H9 (cell line): ENCODE measurements at regions not wholly inside any gene's neighbourhood (a gene's known extent, or its start where the extent isn't known, plus 50 kb on each side); places are given as distances from the start of the nearest gene placed in this dataset.
A peak's percentile ranks its signal among the peaks of the same experiment; 100 is the strongest.

Source experiments
- DNase-seq: peaks from one replicate; pipeline ENCODE4 v3.0.0-alpha.2; 2017
- H2AFZ ChIP-seq: one replicate; pipeline ENCODE4 v1.6.1; 2013; ENCODE audit warnings: mild to moderate bottlenecking, low read length, control low read depth, moderate library complexity
- H2AK5ac ChIP-seq: 2 replicates; pipeline ENCODE4 v1.6.1; 2013; ENCODE audit warnings: low read length, control low read depth, mixed read lengths; ENCODE audit not compliant: insufficient read length
- H2BK120ac ChIP-seq: one replicate; pipeline ENCODE4 v1.6.1; 2013; ENCODE audit warnings: low read depth, mild to moderate bottlenecking, low read length, control low read depth, inconsistent platforms; ENCODE audit not compliant: poor library complexity, severe bottlenecking
- H2BK12ac ChIP-seq: 2 replicates; pipeline ENCODE4 v1.6.1; 2013; ENCODE audit warnings: low read length, control low read depth, mixed read lengths, low read depth; ENCODE audit not compliant: insufficient read length
- H2BK15ac ChIP-seq: 2 replicates; pipeline ENCODE4 v1.6.1; 2013; ENCODE audit warnings: low read depth, low read length, control low read depth
- H2BK20ac ChIP-seq: one replicate; pipeline ENCODE4 v1.6.1; 2013; ENCODE audit warnings: low read depth, mild to moderate bottlenecking, low read length, control low read depth, inconsistent platforms; ENCODE audit not compliant: poor library complexity, severe bottlenecking
- H2BK5ac ChIP-seq: 2 replicates; pipeline ENCODE4 v1.6.1; 2013; ENCODE audit warnings: low read length, control low read depth, mixed read lengths; ENCODE audit not compliant: insufficient read length
- H3K14ac ChIP-seq: 2 replicates; pipeline ENCODE4 v1.6.1; 2013; ENCODE audit warnings: low read length, control low read depth; ENCODE audit not compliant: insufficient read depth
- H3K18ac ChIP-seq: 2 replicates; pipeline ENCODE4 v1.6.1; 2013; ENCODE audit warnings: low read depth, mild to moderate bottlenecking, mixed read lengths, low read length, control low read depth; ENCODE audit not compliant: insufficient read length
- H3K23ac ChIP-seq: 2 replicates; pipeline ENCODE4 v1.6.1; 2013; ENCODE audit warnings: low read length, control low read depth, mixed read lengths, low read depth; ENCODE audit not compliant: insufficient read length
- H3K23me2 ChIP-seq: 2 replicates; pipeline ENCODE4 v1.6.1; 2013; ENCODE audit warnings: low read depth, mild to moderate bottlenecking, mixed read lengths, low read length, control low read depth; ENCODE audit not compliant: insufficient read length, poor library complexity, severe bottlenecking
- H3K27ac ChIP-seq: 2 replicates; pipeline ENCODE4 v1.5.1; 2013; ENCODE audit warnings: low read length, control low read depth, mixed read lengths, low read depth; ENCODE audit not compliant: insufficient read length
- H3K27me3 ChIP-seq: 2 replicates; pipeline ENCODE4 v1.6.1; 2013; ENCODE audit warnings: low read length, control low read depth, inconsistent platforms; ENCODE audit not compliant: insufficient read depth
- H3K4ac ChIP-seq: 2 replicates; pipeline ENCODE4 v1.6.1; 2013; ENCODE audit warnings: low read depth, mild to moderate bottlenecking, control low read depth, inconsistent platforms, low read length, moderate library complexity
- H3K4me1 ChIP-seq: 2 replicates; pipeline ENCODE4 v1.6.1; 2013; ENCODE audit warnings: low read length, control low read depth, inconsistent platforms; ENCODE audit not compliant: insufficient read depth
- H3K4me2 ChIP-seq: 2 replicates; pipeline ENCODE4 v1.6.1; 2013; ENCODE audit warnings: low read length, control low read depth, mixed read lengths; ENCODE audit not compliant: insufficient read length, insufficient read depth
- H3K56ac ChIP-seq: 2 replicates; pipeline ENCODE4 v1.6.1; 2013; ENCODE audit warnings: low read depth, mild to moderate bottlenecking, mixed read lengths, low read length, control low read depth; ENCODE audit not compliant: insufficient read length
- H3K79me1 ChIP-seq: 2 replicates; pipeline ENCODE4 v1.6.1; 2013; ENCODE audit warnings: low read depth, mild to moderate bottlenecking, moderate library complexity, low read length, control low read depth, inconsistent platforms; ENCODE audit not compliant: insufficient read depth, poor library complexity, severe bottlenecking
- H3K79me2 ChIP-seq: 2 replicates; pipeline ENCODE4 v1.6.1; 2013; ENCODE audit warnings: low read length, control low read depth, inconsistent platforms; ENCODE audit not compliant: insufficient read depth
- H3K9ac ChIP-seq: 2 replicates; pipeline ENCODE4 v1.6.1; 2013; ENCODE audit warnings: low read length, control low read depth, mixed read lengths; ENCODE audit not compliant: insufficient read length; ENCODE audit errors: extremely low read depth
- H3K9me3 ChIP-seq: one replicate; pipeline ENCODE4 v1.6.1; 2013; ENCODE audit warnings: low read depth, low read length, inconsistent platforms; ENCODE audit not compliant: control insufficient read depth
- H3T11ph ChIP-seq: one replicate; pipeline ENCODE4 v1.6.1; 2013; ENCODE audit warnings: mild to moderate bottlenecking, low read length, control low read depth, inconsistent platforms
- H4K20me1 ChIP-seq: one replicate; pipeline ENCODE4 v1.6.1; 2013; ENCODE audit not compliant: control insufficient read depth, insufficient read length, insufficient read depth
- H4K5ac ChIP-seq: 2 replicates; pipeline ENCODE4 v1.6.1; 2013; ENCODE audit warnings: low read depth, mild to moderate bottlenecking, mixed read lengths, low read length, control low read depth; ENCODE audit not compliant: insufficient read length
- H4K8ac ChIP-seq: replicated peaks from 2 replicates; pipeline ENCODE4 v1.6.1; 2013; ENCODE audit warnings: low read length, control low read depth, mixed read lengths, low read depth; ENCODE audit not compliant: insufficient read length
- H4K91ac ChIP-seq: 2 replicates; pipeline ENCODE4 v1.6.1; 2013; ENCODE audit warnings: low read depth, mild to moderate bottlenecking, moderate library complexity, mixed read lengths, low read length, control low read depth; ENCODE audit not compliant: insufficient read length
- H3K27ac Mint-ChIP-seq, 3 experiments: 2 replicates in 2 of 3; 3 replicates in 1 of 3; pipeline ENCODE4 v1.8.0; 2020 to 2021; ENCODE audit warnings: mixed read lengths in 3 of 3, mild to moderate bottlenecking in 1 of 3, moderate library complexity in 1 of 3
- H3K27me3 Mint-ChIP-seq: 2 replicates; pipeline ENCODE4 v1.8.0; 2021; ENCODE audit warnings: low read depth, mild to moderate bottlenecking, moderate library complexity, mixed read lengths
- H3K36me3 Mint-ChIP-seq, 3 experiments: 2 replicates in 2 of 3; 3 replicates in 1 of 3; pipeline ENCODE4 v1.8.0; 2020 to 2021; ENCODE audit warnings: low read depth in 3 of 3, mixed read lengths in 3 of 3; ENCODE audit not compliant: insufficient read depth in 1 of 3
- H3K4me1 Mint-ChIP-seq, 2 experiments: 2 replicates each; pipeline ENCODE4 v1.8.0; 2020; ENCODE audit warnings: mixed read lengths in 2 of 2
- H3K4me3 Mint-ChIP-seq, 2 experiments: 2 replicates in 1 of 2; 3 replicates in 1 of 2; pipeline ENCODE4 v1.8.0; 2020 to 2021; ENCODE audit warnings: mild to moderate bottlenecking in 2 of 2, mixed read lengths in 2 of 2, moderate library complexity in 1 of 2
- H3K9me3 Mint-ChIP-seq, 2 experiments: 2 replicates in 1 of 2; 3 replicates in 1 of 2; pipeline ENCODE4 v1.8.0; 2020; ENCODE audit warnings: mild to moderate bottlenecking in 2 of 2, mixed read lengths in 2 of 2, moderate library complexity in 1 of 2
- WGBS: extraction: QIAGEN DNeasy Blood & Tissue Kit; methylation state at CpG from one replicate; pipeline ENCODE4 v1.1.7; 2013; ENCODE audit warnings: missing lambda C conversion rate, low lambda C conversion rate, mixed read lengths; ENCODE audit not compliant: insufficient read length; ENCODE audit errors: extremely low coverage; 5-methylcytosine and 5-hydroxymethylcytosine counted together
- TF ChIP-seq, protein P1 (sequence below): fragments of 200-600 bp; sonication (generic); conservative IDR thresholded peaks from 3 replicates; pipeline ENCODE4 v1.8.0; 2021; ENCODE audit warnings: antibody characterized with exemption, mild to moderate bottlenecking

DNA sequence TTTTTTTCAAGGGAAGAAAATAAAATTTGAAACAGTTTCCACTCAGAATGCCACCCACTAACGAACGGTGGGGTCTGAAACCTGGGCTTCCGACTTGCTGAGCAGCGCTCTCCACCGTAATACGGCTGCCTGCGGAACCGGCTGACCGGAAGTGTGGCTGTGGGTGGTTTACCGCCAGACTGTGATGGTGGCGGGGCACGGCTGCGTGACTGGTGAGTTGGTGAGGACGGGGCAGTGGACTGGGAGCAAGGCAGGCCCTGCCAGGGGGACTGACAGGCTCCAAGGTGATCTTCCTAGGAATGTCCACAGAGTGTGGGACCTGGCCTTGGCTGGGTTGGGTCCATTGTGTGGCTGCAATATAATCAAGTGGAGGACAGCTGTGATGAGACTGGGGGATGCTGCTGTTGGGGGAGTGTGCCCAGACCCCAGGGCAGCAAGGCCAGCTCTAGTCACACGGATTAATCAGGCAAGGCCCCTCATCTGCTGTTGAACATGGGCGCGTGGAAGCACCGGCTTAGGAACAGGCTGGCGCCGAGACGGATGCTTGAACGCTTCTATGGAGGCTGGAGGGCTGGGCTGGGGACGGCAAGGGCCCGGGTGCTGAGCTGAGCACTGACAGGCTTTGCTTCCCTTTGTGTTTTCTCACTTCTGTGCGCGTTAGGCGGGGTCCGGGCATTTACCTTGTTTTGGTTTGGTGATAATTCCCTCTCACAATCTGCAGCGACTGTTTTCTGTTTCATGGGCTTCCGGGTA lies 357.7 kb upstream of the SPRED2 start:
- no peak for DNase-seq
- Histone ChIP-seq H2BK20ac (no peak overlapping the region), H2AK5ac (no peak overlapping the region), H4K5ac (no peak overlapping the region), H2BK120ac (no peak overlapping the region), H2BK12ac (no peak overlapping the region), H3K27ac (no peak overlapping the region), H2BK15ac (no peak overlapping the region), H3K14ac (no peak overlapping the region; the same call in 1 of the 2 replicates), H3K79me1 (no peaks in the 10 kb centered on the region), H4K91ac (no peak overlapping the region), H3K4ac (no peak overlapping the region), H3K79me2 (no peaks in the 10 kb centered on the region), H4K20me1 (no peaks in the 10 kb centered on the region), H2BK5ac (no peak overlapping the region), H3K18ac (no peak overlapping the region), H3K23ac (no peak overlapping the region), H3T11ph (no peak overlapping the region), H3K27me3 (no peaks in the 10 kb centered on the region), H3K4me2 (no peak overlapping the region), H3K56ac (no peak overlapping the region), H3K4me1 (no peaks in the 10 kb centered on the region), H3K23me2 (no peaks in the 10 kb centered on the region), H2AFZ (no peak overlapping the region), H4K8ac (no peak overlapping the region), H3K9me3 (no peaks in the 10 kb centered on the region), H3K9ac (no peak overlapping the region)
- Mint-ChIP-seq H3K27me3 (peaks cover 3% of the 10 kb centered on the region), H3K36me3 (no peaks in the 10 kb centered on the region), H3K4me3 (no peak overlapping the region), H3K27ac (peak overlapping the region in 1 of 3 experiments; percentile 76; a peak in 1 of 7 replicates), H3K9me3 (no peaks in the 10 kb centered on the region), H3K4me1 (peaks cover 8% of the 10 kb centered on the region in 2 experiments; a peak in 3 of 4 replicates)
- WGBS: no CpG with 5 or more reads among the region's 30 CpGs
- TF ChIP-seq, protein P1, sequence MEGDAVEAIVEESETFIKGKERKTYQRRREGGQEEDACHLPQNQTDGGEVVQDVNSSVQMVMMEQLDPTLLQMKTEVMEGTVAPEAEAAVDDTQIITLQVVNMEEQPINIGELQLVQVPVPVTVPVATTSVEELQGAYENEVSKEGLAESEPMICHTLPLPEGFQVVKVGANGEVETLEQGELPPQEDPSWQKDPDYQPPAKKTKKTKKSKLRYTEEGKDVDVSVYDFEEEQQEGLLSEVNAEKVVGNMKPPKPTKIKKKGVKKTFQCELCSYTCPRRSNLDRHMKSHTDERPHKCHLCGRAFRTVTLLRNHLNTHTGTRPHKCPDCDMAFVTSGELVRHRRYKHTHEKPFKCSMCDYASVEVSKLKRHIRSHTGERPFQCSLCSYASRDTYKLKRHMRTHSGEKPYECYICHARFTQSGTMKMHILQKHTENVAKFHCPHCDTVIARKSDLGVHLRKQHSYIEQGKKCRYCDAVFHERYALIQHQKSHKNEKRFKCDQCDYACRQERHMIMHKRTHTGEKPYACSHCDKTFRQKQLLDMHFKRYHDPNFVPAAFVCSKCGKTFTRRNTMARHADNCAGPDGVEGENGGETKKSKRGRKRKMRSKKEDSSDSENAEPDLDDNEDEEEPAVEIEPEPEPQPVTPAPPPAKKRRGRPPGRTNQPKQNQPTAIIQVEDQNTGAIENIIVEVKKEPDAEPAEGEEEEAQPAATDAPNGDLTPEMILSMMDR: no peak
